CD4-positive, alpha-beta T cell (primary cell): ENCODE measurements at regions not wholly inside any gene's neighbourhood (a gene's known extent, or its start where the extent isn't known, plus 50 kb on each side); places are given as distances from the start of the nearest gene placed in this dataset.

Experiments used
- ATAC-seq: fragments of 200-7000 bp; cut with Tn5 transposase; one replicate; pipeline ENCODE4 v1.10.0; 2022; ENCODE audit warnings: mild to moderate bottlenecking; ENCODE audit not compliant: poor library complexity
- CTCF ChIA-PET: fragments of 350-600 bp; sonication (Branson Sonifier 250); formaldehyde crosslinking; loops from one replicate; lab custom pipeline; 2021; ENCODE audit warnings: antibody characterized with exemption, inconsistent platforms; lab: Charles Lee
- POLR2A ChIA-PET: fragments of 350-600 bp; sonication (Branson Sonifier 250); formaldehyde crosslinking; loops from one replicate; lab custom pipeline; 2021; ENCODE audit warnings: antibody characterized with exemption, inconsistent platforms; lab: Charles Lee
- DNase-seq, 14 experiments: peaks; one replicate each; pipeline ENCODE4 v3.0.0-alpha.2; 2013 to 2020; ENCODE audit warnings: mixed read lengths in 2 of 14
- H3K27ac ChIP-seq, 2 donors: one replicate each; pipeline versions ENCODE4 v1.5.1 to v1.7.0; 2013; ENCODE audit warnings: low read length in 2 of 2, low read depth in 1 of 2, mild to moderate bottlenecking in 1 of 2
- H3K27me3 ChIP-seq, 2 experiments: 1 replicate in 1 of 2; 2 replicates in 1 of 2; pipeline versions ENCODE4 v1.6.1 to v1.7.0; 2013; ENCODE audit warnings: low read length in 2 of 2, control low read depth in 1 of 2, mild to moderate bottlenecking in 1 of 2, moderate library complexity in 1 of 2; ENCODE audit not compliant: insufficient read depth in 2 of 2, control insufficient read depth in 1 of 2
- H3K36me3 ChIP-seq: one replicate; pipeline ENCODE4 v1.6.1; 2013; ENCODE audit warnings: low read length, control low read depth; ENCODE audit not compliant: insufficient read depth
- H3K4me1 ChIP-seq: one replicate; pipeline ENCODE4 v1.6.1; 2013; ENCODE audit warnings: low read length, control low read depth; ENCODE audit not compliant: insufficient read depth
- H3K4me3 ChIP-seq: one replicate; pipeline ENCODE4 v1.5.1; 2013; ENCODE audit warnings: mild to moderate bottlenecking, low read length, moderate library complexity
- H3K9me3 ChIP-seq, 2 experiments: 1 replicate in 1 of 2; 2 replicates in 1 of 2; pipeline versions ENCODE4 v1.6.1 to v1.7.0; 2013; ENCODE audit warnings: low read length in 2 of 2, mild to moderate bottlenecking in 2 of 2, control low read depth in 1 of 2, moderate library complexity in 1 of 2; ENCODE audit not compliant: control insufficient read depth in 1 of 2, insufficient read depth in 1 of 2
- H3K27ac Mint-ChIP-seq: one replicate; pipeline ENCODE4 v1.8.0; 2020; ENCODE audit warnings: mixed read lengths
- H3K27me3 Mint-ChIP-seq: one replicate; pipeline ENCODE4 v1.8.0; 2021; ENCODE audit warnings: mixed read lengths
- H3K36me3 Mint-ChIP-seq: one replicate; pipeline ENCODE4 v1.8.0; 2021; ENCODE audit warnings: low read depth, mixed read lengths
- H3K4me1 Mint-ChIP-seq: one replicate; pipeline ENCODE4 v1.8.0; 2021; ENCODE audit warnings: low read depth, mixed read lengths
- H3K4me3 Mint-ChIP-seq: one replicate; pipeline ENCODE4 v1.8.0; 2020; ENCODE audit warnings: mild to moderate bottlenecking, mixed read lengths
- H3K9me3 Mint-ChIP-seq: one replicate; pipeline ENCODE4 v1.8.0; 2020; ENCODE audit warnings: mixed read lengths
- CTCF ChIP-seq: fragments of 200-600 bp; IDR thresholded peaks from one replicate; pipeline ENCODE4 v1.8.0; 2022; ENCODE audit warnings: antibody characterized with exemption, mild to moderate bottlenecking
- intact Hi-C, 2 experiments: fragments of 100-400 bp; cut with DNase I in 1 of 2; cut with micrococcal nuclease in 1 of 2; formaldehyde crosslinking; loops; one replicate each; pipeline versions ENCODE4 v1.15.1 to v1.9.0; 2023 to 2025; cut with DNase I, micrococcal nuclease

- H3K4me3 Mint-ChIP-seq: no peak overlapping the region
- H3K27me3 ChIP-seq: no peaks in the 10 kb centered on the region
- no peaks in the 10 kb centered on the region for H3K9me3 ChIP-seq
- no peaks in the 10 kb centered on the region for H3K9me3 Mint-ChIP-seq
- POLR2A ChIA-PET: no interaction called here
- ATAC-seq (no peak), DNase-seq (no peak)
- H3K27ac ChIP-seq: no peak overlapping the region
- no peaks in the 10 kb centered on the region for H3K4me1 Mint-ChIP-seq
- peaks cover 13% of the 10 kb centered on the region for H3K27me3 Mint-ChIP-seq
- no peak overlapping the region for H3K27ac Mint-ChIP-seq
- no peak overlapping the region for H3K4me3 ChIP-seq
- no peaks in the 10 kb centered on the region for H3K4me1 ChIP-seq
- H3K36me3 Mint-ChIP-seq: no peaks in the 10 kb centered on the region
- H3K36me3 ChIP-seq: no peaks in the 10 kb centered on the region
- intact Hi-C loops: no loop called here
- CTCF ChIA-PET: interaction anchor here (0.8 kb wide), 1 partner anchor 11 kb away, joined by 3 read pairs; no protein-coding TSS in a partner anchor
- TF ChIP-seq CTCF: no peak
Measured at GRCh38 chr2:18066894-18067293, 188.4 kb downstream of the KCNS3 start.

GRCh38 chr2:18066066-18066465 lies 187.6 kb downstream of the KCNS3 start:
- H3K36me3 Mint-ChIP-seq: no peaks in the 10 kb centered on the region
- ATAC-seq: no peak

GRCh38 chr2:18065249-18065648 lies 186.8 kb downstream of the KCNS3 start:
- Mint-ChIP-seq H3K4me1 (no peaks in the 10 kb centered on the region), H3K36me3 (no peaks in the 10 kb centered on the region), H3K27me3 (peaks cover 6% of the 10 kb centered on the region), H3K4me3 (no peak overlapping the region), H3K27ac (no peak overlapping the region), H3K9me3 (no peaks in the 10 kb centered on the region)
- CTCF ChIA-PET: no interaction called here
- ATAC-seq (no peak), DNase-seq (no peak)
- Histone ChIP-seq H3K4me1 (no peaks in the 10 kb centered on the region), H3K27ac (no peak overlapping the region), H3K9me3 (no peaks in the 10 kb centered on the region), H3K27me3 (no peaks in the 10 kb centered on the region), H3K36me3 (no peaks in the 10 kb centered on the region), H3K4me3 (no peak overlapping the region)
- TF ChIP-seq CTCF: no peak
- POLR2A ChIA-PET: no interaction called here
- intact Hi-C loops: no loop called here

More at GRCh38 chr2:18066066-18066465, 187.6 kb downstream of the KCNS3 start:
- Histone ChIP-seq H3K4me1 (no peaks in the 10 kb centered on the region), H3K4me3 (no peak overlapping the region), H3K27ac (no peak overlapping the region), H3K36me3 (no peaks in the 10 kb centered on the region), H3K9me3 (no peaks in the 10 kb centered on the region), H3K27me3 (no peaks in the 10 kb centered on the region)
- Mint-ChIP-seq H3K4me1 (no peaks in the 10 kb centered on the region), H3K9me3 (no peaks in the 10 kb centered on the region), H3K4me3 (no peak overlapping the region), H3K27me3 (peaks cover 10% of the 10 kb centered on the region), H3K27ac (no peak overlapping the region)
- no peak for TF ChIP-seq CTCF
- intact Hi-C loops: no loop called here
- POLR2A ChIA-PET: no interaction called here
- CTCF ChIA-PET: no interaction called here
- no peak for DNase-seq
